Endothelial cell of umbilical vein (primary cell): ENCODE measurements at regions not wholly inside any gene's neighbourhood (a gene's known extent, or its start where the extent isn't known, plus 50 kb on each side); places are given as distances from the start of the nearest gene placed in this dataset.

Experiments
- BruUV-seq: library from RNA; stranded (reverse); fragments of 400-500 nt; replicated peaks from 2 replicates; lab custom pipeline; 2021; lab: Mats Ljungman, UMichigan
- CTCF ChIA-PET: fragments of 300-600, 350-600 bp; sonication (Branson Sonifier 250); formaldehyde crosslinking; loops from one replicate; lab custom pipeline; 2021; ENCODE audit warnings: antibody characterized with exemption, inconsistent platforms; lab: Charles Lee
- POLR2A ChIA-PET: fragments of 300-600, 350-600 bp; sonication (Branson Sonifier 250); formaldehyde crosslinking; loops from one replicate; lab custom pipeline; 2021; ENCODE audit warnings: antibody characterized with exemption, inconsistent platforms; lab: Charles Lee
- DNase-seq: peaks from one replicate; pipeline ENCODE4 v3.0.0-alpha.2; 2011; ENCODE audit warnings: low read depth, low spot score
- FAIRE-seq: peaks from 2 replicates; lab custom pipeline; 2011; peaks lifted over from hg19 to GRCh38; lab: Jason Lieb, UNC
- H2AFZ ChIP-seq: 2 replicates; pipeline ENCODE4 v1.6.0; 2012; ENCODE audit warnings: low read depth, low read length, control low read depth, inconsistent platforms
- H3K27ac ChIP-seq: 2 replicates; pipeline ENCODE4 v1.5.1; 2011; ENCODE audit warnings: low read depth, mild to moderate bottlenecking, control low read depth, low read length, moderate library complexity; ENCODE audit not compliant: insufficient read depth
- H3K27me3 ChIP-seq, 2 experiments: 2 replicates each; pipeline versions ENCODE4 v1.6.0 to v1.6.1; 2011; ENCODE audit warnings: low read length in 2 of 2, mixed read lengths in 1 of 2; ENCODE audit not compliant: control insufficient read depth in 2 of 2, insufficient read depth in 2 of 2
- H3K36me3 ChIP-seq, 2 experiments: 2 replicates in 1 of 2; 3 replicates in 1 of 2; pipeline ENCODE4 v1.5.1; 2011; ENCODE audit warnings: low read length in 2 of 2, mild to moderate bottlenecking in 1 of 2, moderate library complexity in 1 of 2; ENCODE audit not compliant: control insufficient read depth in 2 of 2, insufficient read depth in 2 of 2; ENCODE audit errors: extremely low read depth in 1 of 2
- H3K4me1 ChIP-seq: 3 replicates; pipeline ENCODE4 v1.5.1; 2011; ENCODE audit warnings: mild to moderate bottlenecking, low read length; ENCODE audit not compliant: control insufficient read depth, insufficient read depth; ENCODE audit errors: extremely low read depth
- H3K4me2 ChIP-seq: 2 replicates; pipeline ENCODE4 v1.6.1; 2011; ENCODE audit warnings: low read length, control low read depth, mixed read lengths; ENCODE audit not compliant: insufficient read depth
- H3K4me3 ChIP-seq, 3 experiments: fragments of 200-600 bp in 1 of 3; sonication (generic), shearing (Covaris generic) in 1 of 3; replicated peaks in 1 of 3; 2 replicates each; pipeline ENCODE4 v1.5.1; 2011 to 2016; ENCODE audit warnings: control low read depth in 3 of 3, low read length in 3 of 3, mild to moderate bottlenecking in 2 of 3, inconsistent platforms in 1 of 3, low read depth in 1 of 3, moderate library complexity in 1 of 3; ENCODE audit not compliant: insufficient read depth in 1 of 3
- H3K79me2 ChIP-seq: 2 replicates; pipeline ENCODE4 v1.6.0; 2012; ENCODE audit warnings: low read length, inconsistent platforms; ENCODE audit not compliant: control insufficient read depth, insufficient read depth
- H3K9ac ChIP-seq: replicated peaks from 2 replicates; pipeline ENCODE3; 2011; ENCODE audit warnings: low read length, control low read depth; ENCODE audit not compliant: insufficient read depth; ENCODE audit errors: extremely low read depth
- H3K9me1 ChIP-seq: replicated peaks from 3 replicates; pipeline ENCODE4 v1.6.0; 2011; ENCODE audit warnings: mild to moderate bottlenecking, low read length; ENCODE audit not compliant: control insufficient read depth, insufficient read depth; ENCODE audit errors: extremely low read depth
- H3K9me3 ChIP-seq: replicated peaks from 2 replicates; pipeline ENCODE4 v1.5.1; 2012; ENCODE audit warnings: low read length, inconsistent platforms; ENCODE audit not compliant: control insufficient read depth, insufficient read depth
- H4K20me1 ChIP-seq: replicated peaks from 2 replicates; pipeline ENCODE3; 2011; ENCODE audit warnings: mild to moderate bottlenecking, low read length; ENCODE audit not compliant: control insufficient read depth, insufficient read depth; ENCODE audit errors: extremely low read depth
- CTCF ChIP-seq, 2 donors: IDR thresholded peaks; 1 replicate in 1 of 2; 2 replicates in 1 of 2; pipeline ENCODE4 v1.5.1; 2011; ENCODE audit warnings: low read length in 2 of 2, mild to moderate bottlenecking in 2 of 2, moderate library complexity in 2 of 2, control low read depth in 1 of 2, inconsistent platforms in 1 of 2, low read depth in 1 of 2; ENCODE audit not compliant: insufficient read depth in 1 of 2; ENCODE audit errors: extremely low read depth in 1 of 2
- EZH2 ChIP-seq: IDR thresholded peaks from 2 replicates; pipeline ENCODE4 v1.6.1; 2012; ENCODE audit warnings: borderline replicate concordance, low read depth, mild to moderate bottlenecking, moderate library complexity, low read length, inconsistent platforms; ENCODE audit not compliant: severe bottlenecking
- FOS ChIP-seq: IDR thresholded peaks from 2 replicates; pipeline ENCODE4 v1.6.1; 2011; ENCODE audit warnings: mild to moderate bottlenecking, low read length, moderate library complexity, borderline replicate concordance; ENCODE audit not compliant: insufficient read depth
- GATA2 ChIP-seq: IDR thresholded peaks from 2 replicates; pipeline ENCODE4 v1.7.0; 2011; ENCODE audit warnings: low read depth, mild to moderate bottlenecking, moderate library complexity, mixed read lengths, low read length; ENCODE audit not compliant: insufficient read length, insufficient read depth
- JUN ChIP-seq: IDR thresholded peaks from 2 replicates; pipeline ENCODE4 v1.6.1; 2011; ENCODE audit warnings: borderline replicate concordance, low read depth; ENCODE audit not compliant: insufficient read length, insufficient read depth
- MAX ChIP-seq: IDR thresholded peaks from 2 replicates; pipeline ENCODE4 v1.6.1; 2011; ENCODE audit not compliant: insufficient read depth, insufficient read length
- MYC ChIP-seq: IDR thresholded peaks from one replicate; pipeline ENCODE4 v1.6.1; 2011; ENCODE audit warnings: mild to moderate bottlenecking, low read depth, low read length
- POLR2A ChIP-seq: IDR thresholded peaks from 2 replicates; pipeline ENCODE4 v1.6.1; 2012; ENCODE audit warnings: low read depth, mild to moderate bottlenecking, control low read depth, low read length
- POLR2AphosphoS5 ChIP-seq: IDR thresholded peaks from 2 replicates; pipeline ENCODE4 v1.6.1; 2012; ENCODE audit warnings: low read depth, mild to moderate bottlenecking, control low read depth, low read length, moderate library complexity; ENCODE audit not compliant: insufficient read depth
- dilution Hi-C: fragments of 300-500 bp; cut with MboI; formaldehyde crosslinking; loops from one replicate; pipeline ENCODE4 v1.15.0; 2019; ENCODE audit warnings: low sequenced_read_pairs; ENCODE audit not compliant: extremely low pct_ligation_motif_present
- intact Hi-C: fragments of 100-400 bp; cut with micrococcal nuclease; formaldehyde crosslinking; loops from one replicate; pipeline ENCODE4 v1.10.0; 2022

- Histone ChIP-seq H3K36me3 (no peaks in the 10 kb centered on the region), H3K27me3 (no peaks in the 10 kb centered on the region), H3K9ac (no peak overlapping the region), H3K27ac (no peak overlapping the region), H3K4me1 (no peaks in the 10 kb centered on the region), H4K20me1 (no peaks in the 10 kb centered on the region), H3K9me3 (no peaks in the 10 kb centered on the region), H3K4me3 (no peak overlapping the region), H3K4me2 (no peak overlapping the region), H3K9me1 (no peaks in the 10 kb centered on the region), H2AFZ (no peak overlapping the region), H3K79me2 (no peaks in the 10 kb centered on the region)
- intact Hi-C loops, result no loop called here
- no peak for TF ChIP-seq POLR2AphosphoS5
- ChIA-PET CTCF (no interaction called here), POLR2A (no interaction called here)
- DNase-seq (no peak), FAIRE-seq (no peak)
- no TSS peak for BruUV-seq
- dilution Hi-C loops, result no loop called here
Observed at GRCh38 chr15:47582233-47582632, 135.1 kb upstream of the SEMA6D start.

GRCh38 chr15:47584316-47584715, 133.0 kb upstream of the SEMA6D start:
- Histone ChIP-seq H3K9me1 (no peaks in the 10 kb centered on the region), H3K9me3 (no peaks in the 10 kb centered on the region), H3K9ac (no peak overlapping the region), H3K27me3 (no peaks in the 10 kb centered on the region), H4K20me1 (no peaks in the 10 kb centered on the region), H3K4me3 (no peak overlapping the region), H2AFZ (no peak overlapping the region), H3K27ac (no peak overlapping the region), H3K4me1 (no peaks in the 10 kb centered on the region), H3K79me2 (no peaks in the 10 kb centered on the region), H3K36me3 (no peaks in the 10 kb centered on the region), H3K4me2 (no peak overlapping the region)
- POLR2A ChIA-PET, result no interaction called here
- no peak for DNase-seq
- FAIRE-seq, result no peak
- TF ChIP-seq MAX (no peak), FOS (no peak), POLR2AphosphoS5 (no peak), POLR2A (no peak), JUN (no peak), GATA2 (no peak), EZH2 (no peak), CTCF (IDR thresholded peaks at IDR 0.05; ENCODE audit: extremely low read depth in 1 of 2, insufficient read depth in 1 of 2, low read depth in 1 of 2, low read length in 2 of 2) (no peak), MYC (no peak)
- CTCF ChIA-PET, result no interaction called here
- intact Hi-C loops (no loop called here), dilution Hi-C loops (no loop called here)
- no TSS peak for BruUV-seq
